CD4-positive, alpha-beta T cell treated with Interleukin-17A for 4 hours (primary cell): ENCODE measurements at regions not wholly inside any gene's neighbourhood (a gene's known extent, or its start where the extent isn't known, plus 50 kb on each side); places are given as distances from the start of the nearest gene placed in this dataset.
"Not testable (repeated sequence)": the region's sequence is repeated elsewhere in the genome, so short reads cannot be mapped to it uniquely, and the experiment has no call there.

ENCODE experiments used
- DNase-seq: peaks from one replicate; pipeline ENCODE4 v3.0.0-alpha.2; 2020; ENCODE audit warnings: mixed read lengths

GRCh38 chr4:141851246-141851891 lies 215.0 kb downstream of the IL15 start:
- DNase-seq = no peak

DNA sequence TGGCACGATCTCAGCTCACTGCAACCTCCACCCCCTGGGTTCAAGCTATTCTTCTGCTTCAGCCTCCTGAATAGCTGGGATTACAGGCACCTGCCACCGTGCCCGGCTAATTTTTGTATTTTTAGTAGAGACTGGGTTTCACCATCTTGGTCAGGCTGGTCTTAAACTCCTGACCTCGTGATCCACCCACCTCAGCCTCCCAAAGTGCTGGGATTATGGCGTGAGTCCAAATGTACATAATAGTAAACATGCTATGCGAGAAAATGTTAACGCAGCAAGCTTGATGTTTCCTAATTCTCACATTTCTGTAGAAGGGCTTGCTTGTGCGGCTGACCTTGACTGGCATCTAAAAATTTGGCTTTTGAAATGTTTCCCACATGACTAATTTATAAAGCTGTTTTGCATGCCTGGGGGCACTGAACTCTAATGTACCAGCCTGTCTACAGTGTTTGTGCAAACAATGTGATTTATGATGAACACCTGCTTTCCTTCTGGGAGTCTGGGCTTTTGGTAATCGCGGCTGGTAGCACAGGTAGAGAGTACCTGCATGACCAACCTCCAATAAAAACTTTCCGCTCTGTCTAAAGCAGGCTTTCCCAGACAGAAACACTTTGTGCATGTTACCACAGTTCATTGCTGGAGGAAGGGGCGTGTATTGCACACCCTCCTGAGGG lies 216.8 kb downstream of the IL15 start:
- no peak for DNase-seq

DNA sequence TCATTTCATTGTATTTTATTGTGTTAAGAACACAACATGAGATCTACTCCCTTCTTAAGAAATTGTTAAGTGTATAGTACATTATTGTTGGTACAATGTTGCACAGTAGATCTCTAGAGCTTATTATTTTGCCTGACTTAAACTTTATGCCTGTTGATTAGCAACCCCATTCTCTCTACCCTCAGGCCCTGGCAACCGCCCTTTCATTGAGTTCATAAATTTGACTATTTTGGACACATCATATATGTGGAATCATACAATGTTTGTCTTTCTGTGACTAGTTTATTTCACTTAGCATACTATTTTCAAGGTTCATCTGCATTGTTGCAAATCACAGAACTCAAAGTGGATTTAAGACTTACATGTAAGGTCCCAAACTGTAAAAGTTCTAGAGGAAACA lies 222.1 kb downstream of the IL15 start:
- DNase-seq = no peak

DNA sequence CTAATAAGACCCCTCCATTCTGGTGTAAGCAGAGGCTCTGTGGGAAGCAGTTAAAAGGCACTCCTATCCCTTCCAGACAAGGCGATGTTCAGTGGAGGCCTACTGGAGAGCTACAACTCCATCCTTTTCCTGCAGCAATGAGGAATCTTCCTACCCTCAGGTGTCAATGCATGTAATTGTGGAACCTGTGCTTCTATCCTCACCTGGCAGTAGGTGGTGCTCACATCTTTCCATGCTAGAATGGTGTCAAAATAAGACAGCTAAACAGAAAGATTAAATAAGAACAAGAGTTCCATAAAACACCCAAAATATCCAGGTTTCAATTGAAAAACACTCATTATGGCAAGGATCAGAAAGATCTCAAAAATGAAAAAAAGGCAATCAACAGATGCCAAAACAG lies 224.6 kb downstream of the IL15 start:
- no peak for DNase-seq

GRCh38 chr4:141870152-141870551 lies 233.8 kb downstream of the IL15 start:
- DNase-seq = no peak

GRCh38 chr4:141871086-141871770 lies 234.8 kb downstream of the IL15 start:
- DNase-seq = no peak

DNA sequence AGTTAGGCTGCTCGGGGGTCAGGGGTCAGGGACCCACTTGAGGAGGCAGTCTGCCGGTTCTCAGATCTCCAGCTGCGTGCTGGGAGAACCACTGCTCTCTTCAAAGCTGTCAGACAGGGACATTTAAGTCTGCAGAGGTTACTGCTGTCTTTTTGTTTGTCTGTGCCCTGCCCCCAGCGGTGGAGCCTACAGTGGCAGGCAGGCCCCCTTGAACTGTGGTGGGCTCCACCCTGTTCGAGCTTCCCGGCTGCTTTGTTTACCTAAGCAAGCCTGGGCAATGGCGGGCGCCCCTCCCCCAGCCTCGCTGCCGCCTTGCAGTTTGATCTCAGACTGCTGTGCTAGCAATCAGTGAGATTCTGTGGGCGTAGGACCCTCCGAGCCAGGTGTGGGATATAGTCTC lies 246.3 kb downstream of the IL15 start:
- not testable (repeated sequence) for DNase-seq

- no peak for DNase-seq
Observed at GRCh38 chr4:141884070-141884469, 247.7 kb downstream of the IL15 start.

GRCh38 chr4:141885112-141885511 lies 248.7 kb downstream of the IL15 start:
- DNase-seq = no peak

- no peak for DNase-seq
Observed at GRCh38 chr4:141890279-141890678, 253.9 kb downstream of the IL15 start.

GRCh38 chr4:141891260-141892120 lies 255.1 kb downstream of the IL15 start:
- DNase-seq = no peak

DNA sequence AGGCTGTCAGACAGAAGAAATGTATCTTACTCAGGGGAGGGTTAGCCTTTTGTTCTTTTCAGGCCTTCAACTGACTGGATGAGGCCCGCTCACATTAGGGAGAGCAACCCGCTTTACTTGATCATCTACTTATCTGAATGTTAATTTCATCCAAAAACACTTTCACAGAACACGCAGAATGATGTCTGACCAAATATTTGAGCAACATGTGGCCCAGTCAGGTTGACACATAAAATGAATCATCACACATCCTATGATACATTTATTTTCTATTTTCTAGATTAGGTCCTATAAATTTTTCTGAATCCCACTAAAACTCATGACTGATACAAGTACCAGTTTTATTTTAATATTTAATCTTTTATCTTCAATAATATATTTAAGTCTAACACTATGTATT lies 260.3 kb downstream of the IL15 start:
- no peak for DNase-seq

DNA sequence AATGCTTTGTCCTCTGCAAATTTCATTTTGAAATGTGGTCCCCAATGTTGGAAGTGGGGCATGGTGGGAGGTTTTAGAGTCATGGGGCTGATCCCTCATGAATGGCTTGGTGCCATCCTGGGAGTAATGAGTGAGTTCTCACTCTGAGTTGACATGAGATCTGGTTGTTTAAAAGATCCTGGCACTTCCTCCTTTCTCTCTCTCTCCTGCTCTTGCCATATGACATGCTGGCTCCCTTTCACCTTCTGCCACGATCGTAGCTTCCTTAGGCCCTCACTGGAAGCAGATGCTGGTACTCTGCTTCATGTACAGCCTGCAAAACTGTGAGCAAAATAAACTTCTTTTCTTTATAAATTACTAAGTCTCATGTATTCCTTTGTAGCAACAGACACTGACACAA lies 262.0 kb downstream of the IL15 start:
- no peak for DNase-seq

- DNase-seq = no peak
Observed at GRCh38 chr4:141899103-141899502, 262.7 kb downstream of the IL15 start.

DNA sequence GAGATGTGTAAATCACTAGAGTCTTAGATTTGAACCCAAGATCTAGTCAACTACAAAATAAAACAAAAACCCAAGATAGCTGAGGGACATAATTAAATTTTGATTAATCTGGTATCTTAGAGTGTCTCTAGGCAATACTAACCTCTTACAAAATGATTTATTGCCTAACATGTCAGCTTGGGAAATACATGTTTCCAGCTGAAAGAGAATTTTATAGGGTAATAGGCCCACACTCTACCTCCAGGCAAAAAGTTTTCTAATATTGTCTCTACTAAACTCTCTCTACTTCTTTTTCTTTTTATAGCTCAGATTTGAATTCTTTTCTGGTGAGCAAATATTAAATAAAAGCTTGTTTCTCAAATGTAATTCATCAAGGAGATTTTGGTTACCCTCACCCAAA lies 263.2 kb downstream of the IL15 start:
- DNase-seq = no peak

DNA sequence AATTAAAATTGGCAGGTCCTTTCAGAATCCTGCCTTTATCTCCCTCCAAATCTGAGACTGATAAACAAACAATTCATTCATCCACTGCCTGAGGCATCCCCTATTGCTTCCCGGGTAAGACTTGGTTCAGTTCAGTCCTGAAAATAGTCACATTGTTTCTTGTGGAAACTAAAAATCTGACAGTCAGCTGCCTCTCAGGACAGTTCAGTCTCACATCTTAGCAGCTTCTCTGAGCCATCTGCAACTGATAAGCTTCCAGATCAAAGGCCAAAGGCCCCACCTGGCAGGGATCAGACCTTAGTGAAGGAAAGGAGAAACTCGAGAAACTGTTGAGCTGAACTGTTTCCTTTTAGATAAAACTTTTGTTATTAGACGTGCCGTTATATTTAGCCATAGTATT lies 264.5 kb downstream of the IL15 start:
- no peak for DNase-seq

DNA sequence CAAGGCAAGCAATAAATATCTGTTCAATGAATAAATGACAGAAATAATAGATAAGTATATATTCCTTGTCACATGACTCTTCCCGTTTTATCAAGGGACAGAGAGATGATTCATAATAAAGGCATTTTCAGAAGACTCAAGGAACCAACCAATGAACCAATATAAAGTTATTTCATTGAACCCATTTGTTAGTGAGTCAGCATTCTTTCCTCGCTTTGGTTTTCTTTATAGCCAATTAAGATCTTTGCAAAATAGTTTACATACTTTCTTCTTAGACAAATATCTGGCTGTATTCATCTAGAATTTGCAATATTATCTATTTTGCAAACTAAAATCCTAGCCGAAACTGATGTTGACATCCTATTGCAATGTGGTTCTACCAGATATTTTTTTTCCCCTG lies 269.4 kb downstream of the IL15 start:
- DNase-seq = no peak

- DNase-seq = no peak
Observed at GRCh38 chr4:141909541-141909940, 273.2 kb downstream of the IL15 start.

GRCh38 chr4:141912831-141913230 lies 276.4 kb downstream of the IL15 start:
- DNase-seq = peak; percentile 3

DNA sequence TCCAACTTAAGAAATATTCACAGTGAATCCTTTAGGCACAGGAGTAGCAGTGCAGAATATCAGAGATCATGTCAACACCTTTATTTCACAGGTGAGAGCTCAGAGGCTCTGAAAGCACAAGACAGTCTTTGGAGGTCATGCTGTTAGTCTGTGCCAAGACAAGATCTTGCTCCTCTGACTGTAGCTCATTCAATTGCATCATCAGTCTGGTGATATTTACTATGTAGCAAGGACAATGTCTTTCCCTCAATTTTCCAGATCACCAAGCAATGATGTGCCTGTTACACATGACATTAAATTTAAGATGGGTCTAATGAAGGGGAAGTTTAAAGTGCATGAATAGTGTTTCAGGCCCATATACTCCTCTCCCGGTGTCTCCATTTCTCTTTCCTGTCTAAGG lies 277.5 kb downstream of the IL15 start:
- DNase-seq = no peak

- DNase-seq = no peak
Observed at GRCh38 chr4:141914746-141915145, 278.4 kb downstream of the IL15 start.

GRCh38 chr4:141919649-141920048 lies 283.3 kb downstream of the IL15 start:
- DNase-seq = no peak

DNA sequence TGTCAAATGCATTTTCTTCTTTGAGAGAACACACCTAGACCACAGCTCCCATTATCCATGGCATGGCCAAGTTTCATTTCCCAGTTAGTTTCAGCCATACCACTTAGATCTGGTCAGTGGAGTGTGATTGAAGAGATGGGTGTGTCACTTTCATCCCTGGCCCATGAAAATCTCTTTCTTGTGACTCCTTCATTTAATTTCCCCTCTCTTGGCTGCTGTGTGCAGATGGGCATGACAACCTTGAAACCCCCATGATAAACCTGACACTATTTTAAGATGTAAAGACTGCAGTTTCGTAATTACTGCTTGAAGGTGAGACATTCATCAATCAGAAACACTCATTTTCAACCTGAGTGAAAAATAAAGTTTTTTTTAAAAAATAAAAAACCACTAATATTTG lies 284.9 kb downstream of the IL15 start:
- DNase-seq = no peak
